K562 (cell line): ENCODE measurements at regions not wholly inside any gene's neighbourhood (a gene's known extent, or its start where the extent isn't known, plus 50 kb on each side); places are given as distances from the start of the nearest gene placed in this dataset.

Experiments
- ATAC-seq: fragments of 200-7000 bp; cut with Tn5 transposase; 3 replicates; pipeline ENCODE4 v1.9.1; 2020; ENCODE audit warnings: moderate library complexity
- BruUV-seq: library from RNA; stranded (reverse); fragments of 400-500 nt; replicated peaks from 2 replicates; lab custom pipeline; 2021; lab: Mats Ljungman, UMichigan
- CTCF ChIA-PET: fragments of 300-600 bp; formaldehyde crosslinking; extraction: SDS; loops from one replicate; lab custom pipeline; 2021; ENCODE audit warnings: low intra/inter-chr PET ratio; lab: Yijun Ruan, JAX
- POLR2A ChIA-PET: fragments of 300-600, 350-650 bp; sonication (Branson Sonifier 250); formaldehyde crosslinking; extraction: SDS; loops from one replicate; lab custom pipeline; 2021; ENCODE audit warnings: antibody characterized with exemption, inconsistent platforms; lab: Yijun Ruan, JAX
- DNase-seq, 4 experiments: peaks; one replicate each; pipeline versions ENCODE4 v3.0.0 to v3.0.0-alpha.2; 2011 to 2018; ENCODE audit warnings: low spot score in 3 of 4, mixed read lengths in 3 of 4; ENCODE audit errors: extremely low read depth in 1 of 4
- FAIRE-seq: peaks from 2 replicates; lab custom pipeline; 2011; peaks lifted over from hg19 to GRCh38; lab: Jason Lieb, UNC
- H2AFZ ChIP-seq: 2 replicates; pipeline ENCODE4 v1.6.0; 2011; ENCODE audit warnings: low read depth, low read length, control low read depth, inconsistent platforms
- H3K27ac ChIP-seq: fragments of 200-600 bp; 3 replicates; pipeline ENCODE4 v1.8.0; 2011; ENCODE audit warnings: low read depth, mild to moderate bottlenecking, control low read depth, inconsistent platforms, low read length, moderate library complexity, mixed read lengths; ENCODE audit errors: extremely low read depth
- H3K27me3 ChIP-seq, 2 experiments: fragments of 300-600 bp in 1 of 2; 2 replicates in 1 of 2; 3 replicates in 1 of 2; pipeline versions ENCODE4 v1.6.0 to v1.8.0; 2011; ENCODE audit warnings: inconsistent platforms in 2 of 2, low read length in 2 of 2, mild to moderate bottlenecking in 1 of 2, mixed read lengths in 1 of 2, moderate library complexity in 1 of 2; ENCODE audit not compliant: control insufficient read depth in 2 of 2, insufficient read depth in 2 of 2
- H3K36me3 ChIP-seq: fragments of 300-600 bp; 3 replicates; pipeline ENCODE4 v1.8.0; 2011; ENCODE audit warnings: mild to moderate bottlenecking, low read length, inconsistent platforms; ENCODE audit not compliant: control insufficient read depth, insufficient read depth
- H3K4me1 ChIP-seq, 2 experiments: fragments of 200-600 bp in 1 of 2; replicated peaks in 1 of 2; 2 replicates in 1 of 2; 3 replicates in 1 of 2; pipeline versions ENCODE4 v1.5.1 to v1.8.0; 2011; ENCODE audit warnings: inconsistent platforms in 2 of 2, low read length in 2 of 2, mild to moderate bottlenecking in 1 of 2, mixed read lengths in 1 of 2, moderate library complexity in 1 of 2; ENCODE audit not compliant: control insufficient read depth in 2 of 2, insufficient read depth in 2 of 2
- H3K4me2 ChIP-seq: 2 replicates; pipeline ENCODE4 v1.6.1; 2011; ENCODE audit warnings: low read length, control low read depth, inconsistent platforms, mixed read lengths; ENCODE audit not compliant: insufficient read depth
- H3K4me3 ChIP-seq: fragments of 200-600 bp; sonication (generic), shearing (Covaris generic); 2 replicates; pipeline ENCODE4 v1.5.1; 2016; ENCODE audit warnings: control low read depth, inconsistent platforms
- H3K79me2 ChIP-seq: fragments of 200-600 bp; 3 replicates; pipeline ENCODE4 v1.8.0; 2011; ENCODE audit warnings: low read length, inconsistent platforms; ENCODE audit not compliant: control insufficient read depth, insufficient read depth
- H3K9ac ChIP-seq, 2 experiments: 2 replicates each; pipeline versions ENCODE4 v1.6.0 to v1.6.1; 2011; ENCODE audit warnings: low read depth in 2 of 2, low read length in 2 of 2, control low read depth in 1 of 2, inconsistent platforms in 1 of 2, mild to moderate bottlenecking in 1 of 2, mixed read lengths in 1 of 2; ENCODE audit not compliant: insufficient read depth in 1 of 2
- H3K9me1 ChIP-seq: one replicate; pipeline ENCODE4 v1.6.0; 2011; ENCODE audit warnings: inconsistent platforms, mild to moderate bottlenecking, low read length, moderate library complexity; ENCODE audit not compliant: control insufficient read depth, insufficient read depth
- H3K9me3 ChIP-seq: replicated peaks from 2 replicates; pipeline ENCODE4 v1.5.1; 2011; ENCODE audit warnings: low read depth, low read length, inconsistent platforms; ENCODE audit not compliant: control insufficient read depth, insufficient read depth
- H4K20me1 ChIP-seq: replicated peaks from 2 replicates; pipeline ENCODE4 v1.6.1; 2011; ENCODE audit warnings: low read length, inconsistent platforms, mixed read lengths; ENCODE audit not compliant: control insufficient read depth, insufficient read depth
- ESRRB ChIP-seq: fragments of 250-450 bp; sonication (Bioruptor Pico); IDR thresholded peaks from 2 replicates; pipeline ENCODE4 v1.5.0; 2020; ENCODE audit warnings: mild to moderate bottlenecking, moderate library complexity, borderline replicate concordance
- GTF2A2 ChIP-seq: IDR thresholded peaks from 2 replicates; pipeline ENCODE4 v1.6.1; 2016; ENCODE audit warnings: mild to moderate bottlenecking, missing genetic modification characterization, missing compliant biosample characterization
- HNRNPUL1 ChIP-seq: fragments of 200-400 bp; formaldehyde crosslinking; IDR thresholded peaks from 2 replicates; pipeline ENCODE4 v1.6.1; 2017; ENCODE audit warnings: low read length
- TOE1 ChIP-seq, 2 experiments: fragments of 450-650 bp in 1 of 2; sonication (generic) in 1 of 2; formaldehyde crosslinking in 1 of 2; IDR thresholded peaks; 2 replicates each; pipeline versions ENCODE4 v1.7.1 to v1.8.0; 2016 to 2022; ENCODE audit warnings: borderline replicate concordance in 2 of 2, mild to moderate bottlenecking in 2 of 2, antibody characterized with exemption in 1 of 2, inconsistent platforms in 1 of 2, low read depth in 1 of 2, missing genetic modification reagents in 1 of 2, moderate library complexity in 1 of 2
- ZNF124 ChIP-seq: sonication (generic); formaldehyde crosslinking; IDR thresholded peaks from 2 replicates; pipeline ENCODE4 v1.8.1; 2022; ENCODE audit warnings: missing genetic modification reagents
- ZNF224 ChIP-seq: sonication (generic); formaldehyde crosslinking; IDR thresholded peaks from 2 replicates; pipeline ENCODE4 v1.8.0; 2022; ENCODE audit warnings: mild to moderate bottlenecking, missing genetic modification reagents
- ZNF764 ChIP-seq: fragments of 250-450 bp; sonication (Bioruptor Pico); IDR thresholded peaks from 2 replicates; pipeline ENCODE4 v1.4.0; 2020; ENCODE audit warnings: low read depth, mild to moderate bottlenecking, moderate library complexity
- WGBS: fragments of 100-300 bp; shearing (Covaris generic); methylation state at CpG from one replicate; pipeline ENCODE4 v1.1.6; 2016; ENCODE audit warnings: low coverage, mixed read lengths; ENCODE audit not compliant: insufficient coverage; ENCODE audit errors: missing lambda C conversion rate; 5-methylcytosine and 5-hydroxymethylcytosine counted together
- in situ Hi-C: fragments of 300-500 bp; cut with MboI; formaldehyde crosslinking; loops from 4 replicates; pipeline ENCODE4 v1.15.0; 2018; ENCODE audit warnings: inconsistent platforms, mixed read lengths
- intact Hi-C: fragments of 100-400 bp; cut with micrococcal nuclease; formaldehyde crosslinking; loops from 2 replicates; pipeline ENCODE4 v1.14.2; 2022
- TF ChIP-seq, protein P1 (sequence below): fragments of 450-650 bp; IDR thresholded peaks from 2 replicates; pipeline ENCODE4 v1.6.1; 2016; ENCODE audit warnings: low read depth, mild to moderate bottlenecking, moderate library complexity
- TF ChIP-seq, protein P2 (sequence below): fragments of 450-650 bp; IDR thresholded peaks from 2 replicates; pipeline ENCODE4 v1.6.1; 2016; ENCODE audit warnings: antibody characterized with exemption

DNA sequence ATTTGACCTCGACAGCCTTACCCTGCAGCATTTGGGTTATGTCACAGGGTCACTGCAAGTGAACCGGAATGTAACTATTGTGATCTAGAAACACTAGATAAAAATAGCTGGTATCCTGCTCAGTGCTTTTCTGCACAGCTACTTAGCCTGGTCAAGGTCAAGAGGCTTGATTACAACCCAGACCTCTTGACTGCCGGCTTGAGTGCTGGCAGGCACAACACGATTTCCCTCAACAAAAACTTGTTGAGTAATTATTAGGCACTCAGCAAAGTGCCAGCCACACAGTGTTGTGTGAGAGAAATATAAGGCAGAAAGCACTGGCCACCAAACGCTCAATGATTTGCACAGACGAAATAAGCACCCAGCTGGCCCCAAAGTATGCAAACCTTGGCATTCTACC lies 156.7 kb downstream of the NUAK1 start (continued):
- TF ChIP-seq, protein P1, sequence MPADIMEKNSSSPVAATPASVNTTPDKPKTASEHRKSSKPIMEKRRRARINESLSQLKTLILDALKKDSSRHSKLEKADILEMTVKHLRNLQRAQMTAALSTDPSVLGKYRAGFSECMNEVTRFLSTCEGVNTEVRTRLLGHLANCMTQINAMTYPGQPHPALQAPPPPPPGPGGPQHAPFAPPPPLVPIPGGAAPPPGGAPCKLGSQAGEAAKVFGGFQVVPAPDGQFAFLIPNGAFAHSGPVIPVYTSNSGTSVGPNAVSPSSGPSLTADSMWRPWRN: no peak
- TF ChIP-seq ZNF764 (CRISPR knock-in tag) (no peak), ESRRB (CRISPR knock-in tag) (no peak), GTF2A2 (tag) (no peak), ZNF124 (CRISPR knock-in tag) (no peak)
- TF ChIP-seq, protein P2, sequence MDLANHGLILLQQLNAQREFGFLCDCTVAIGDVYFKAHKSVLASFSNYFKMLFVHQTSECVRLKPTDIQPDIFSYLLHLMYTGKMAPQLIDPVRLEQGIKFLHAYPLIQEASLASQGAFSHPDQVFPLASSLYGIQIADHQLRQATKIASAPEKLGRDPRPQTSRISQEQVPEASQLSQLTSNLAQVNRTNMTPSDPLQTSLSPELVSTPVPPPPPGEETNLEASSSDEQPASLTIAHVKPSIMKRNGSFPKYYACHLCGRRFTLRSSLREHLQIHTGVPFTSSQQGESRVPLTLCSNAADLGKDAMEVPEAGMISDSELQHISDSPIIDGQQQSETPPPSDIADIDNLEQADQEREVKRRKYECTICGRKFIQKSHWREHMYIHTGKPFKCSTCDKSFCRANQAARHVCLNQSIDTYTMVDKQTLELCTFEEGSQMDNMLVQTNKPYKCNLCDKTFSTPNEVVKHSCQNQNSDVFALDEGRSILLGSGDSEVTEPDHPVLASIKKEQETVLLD: no peak

DNA sequence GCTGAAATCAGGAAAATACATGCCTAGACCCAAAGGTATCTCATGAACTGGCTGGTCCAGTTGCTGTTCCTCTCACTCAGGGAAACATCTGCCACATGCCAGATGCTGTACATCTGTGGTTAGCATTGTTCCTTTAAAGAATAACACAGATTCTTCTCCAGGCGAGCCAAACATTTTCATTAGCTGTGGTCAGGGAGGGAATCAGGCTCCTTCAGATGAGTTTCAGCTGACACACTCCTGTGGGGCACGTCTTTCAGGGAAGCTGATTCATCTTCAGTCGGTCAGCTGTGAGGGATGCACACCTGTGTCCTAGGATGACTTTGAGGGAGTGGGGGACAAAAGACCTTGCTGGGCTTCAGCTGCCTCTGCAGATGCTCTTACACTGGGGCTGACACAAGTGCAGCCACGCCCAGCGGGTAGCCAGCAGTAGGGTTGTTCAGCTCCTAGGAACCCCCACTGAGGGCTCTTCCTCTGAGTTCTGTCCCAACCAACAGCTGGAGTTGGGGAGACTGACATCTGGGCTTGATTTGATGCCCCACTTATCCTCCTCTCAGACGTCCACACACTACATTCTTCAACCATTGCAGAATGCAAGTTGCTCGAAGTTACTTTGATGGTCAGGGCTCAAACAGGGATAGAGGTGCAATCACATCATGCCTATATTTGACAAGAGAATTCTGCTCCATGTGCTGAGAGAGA lies 155.0 kb downstream of the NUAK1 start:
- in situ Hi-C loops: no loop called here
- TF ChIP-seq TOE1 (IDR thresholded peaks at IDR 0.05; ENCODE audit: borderline replicate concordance) (no peak), TOE1 (CRISPR knock-in tag; IDR thresholded peaks at IDR 0.05; ENCODE audit: borderline replicate concordance, low read depth) (no peak), ZNF224 (CRISPR knock-in tag) (no peak), HNRNPUL1 (no peak)
- TF ChIP-seq, protein P1: no peak

More for the DNA sequence above, 155.0 kb downstream of the NUAK1 start:
- DNase-seq (no peak), FAIRE-seq (no peak), ATAC-seq (no peak)
- Histone ChIP-seq H2AFZ (no peak overlapping the region), H3K4me3 (no peak overlapping the region), H3K9ac (no peak overlapping the region), H3K4me2 (no peak overlapping the region), H3K9me3 (no peaks in the 10 kb centered on the region), H3K9me1 (no peaks in the 10 kb centered on the region), H3K79me2 (no peaks in the 10 kb centered on the region), H3K27ac (no peak overlapping the region), H4K20me1 (0 out of 2 replicates have a peak, but pooled peaks cover 4% of the 10 kb centered on the region), H3K4me1 (no peaks in the 10 kb centered on the region), H3K27me3 (peaks cover 0 to 19% of the 10 kb centered on the region in 2 experiments; a peak in 2 of 5 replicates), H3K36me3 (no peaks in the 10 kb centered on the region)
- POLR2A ChIA-PET: interaction anchor here (0.6 kb wide), 1 partner anchor 1456 kb away, joined by 4 read pairs; no protein-coding TSS in a partner anchor
- CTCF ChIA-PET: no interaction called here
- no TSS peak for BruUV-seq
- intact Hi-C loops: no loop called here
- WGBS: 3% methylated on average over 7 of the region's 7 CpGs
